Stimulated activated CD8-positive, alpha-beta memory T cell treated with anti-CD3 and anti-CD28 coated beads, Interleukin-4, amount 100 ng/mL, for 48 hours (primary cell): ENCODE measurements at regions not wholly inside any gene's neighbourhood (a gene's known extent, or its start where the extent isn't known, plus 50 kb on each side); places are given as distances from the start of the nearest gene placed in this dataset.
A peak's percentile ranks its signal among the peaks of the same experiment; 100 is the strongest.

ENCODE experiments used
- DNase-seq: peaks from one replicate; pipeline ENCODE4 v3.0.0-alpha.2; 2020

DNA sequence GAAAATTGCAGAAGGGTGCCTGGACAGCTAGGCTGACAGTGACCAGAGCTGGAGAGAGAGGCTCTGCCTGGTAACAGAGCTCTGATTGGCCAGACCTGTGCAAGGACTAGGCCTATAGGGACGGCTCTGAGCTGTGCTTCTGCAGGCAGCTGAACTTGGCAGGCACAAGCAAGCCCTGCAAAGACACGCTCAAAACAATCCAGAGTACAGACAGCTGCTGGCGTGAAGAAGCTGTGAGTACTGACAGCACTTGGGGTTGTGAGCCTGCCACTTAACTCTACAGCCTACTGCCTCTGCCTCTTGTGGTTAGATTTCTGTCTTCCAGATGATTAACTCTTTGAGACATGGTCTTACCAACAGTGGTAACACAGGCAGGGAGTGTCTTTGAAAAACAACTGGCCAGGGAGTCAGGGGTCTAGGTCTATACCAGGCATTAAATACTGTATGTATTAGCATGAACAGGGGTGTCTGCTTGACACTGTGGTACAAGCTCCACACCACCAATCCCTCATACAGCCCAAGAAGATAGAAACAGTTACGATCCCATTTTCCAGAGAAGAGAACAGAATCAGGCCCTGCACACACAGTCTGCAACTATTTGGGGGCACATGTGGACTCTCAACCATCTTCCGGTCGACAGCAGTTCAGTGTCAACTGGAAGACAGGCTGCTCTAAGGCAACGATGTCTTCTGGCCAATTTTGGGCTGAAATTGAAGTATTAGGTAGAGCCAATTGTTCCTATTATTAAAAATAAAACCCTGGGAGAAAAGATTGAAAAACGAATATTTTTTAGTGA lies 568.4 kb downstream of the TNS1 start:
- peak; percentile 31 for DNase-seq

DNA sequence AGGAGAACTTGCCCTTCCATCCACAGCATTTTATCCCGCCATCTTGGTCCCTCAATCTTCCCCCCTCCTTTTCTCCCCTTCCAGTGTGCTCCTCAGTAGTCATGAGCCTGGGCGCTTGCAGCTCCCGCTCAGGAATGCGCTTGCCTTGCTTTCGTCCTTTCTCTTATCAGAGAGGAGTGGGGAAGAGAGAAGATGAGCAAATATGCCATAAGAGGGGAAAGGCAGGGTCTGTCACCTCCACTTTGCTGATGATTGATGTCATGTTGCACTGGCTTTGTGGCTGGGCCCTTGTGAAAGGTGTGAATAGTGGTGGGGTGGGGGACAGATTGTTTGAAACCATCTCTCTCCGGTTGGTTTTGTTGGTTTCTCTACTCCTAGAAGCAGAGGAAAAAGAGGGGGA lies 569.3 kb downstream of the TNS1 start:
- no peak for DNase-seq

DNA sequence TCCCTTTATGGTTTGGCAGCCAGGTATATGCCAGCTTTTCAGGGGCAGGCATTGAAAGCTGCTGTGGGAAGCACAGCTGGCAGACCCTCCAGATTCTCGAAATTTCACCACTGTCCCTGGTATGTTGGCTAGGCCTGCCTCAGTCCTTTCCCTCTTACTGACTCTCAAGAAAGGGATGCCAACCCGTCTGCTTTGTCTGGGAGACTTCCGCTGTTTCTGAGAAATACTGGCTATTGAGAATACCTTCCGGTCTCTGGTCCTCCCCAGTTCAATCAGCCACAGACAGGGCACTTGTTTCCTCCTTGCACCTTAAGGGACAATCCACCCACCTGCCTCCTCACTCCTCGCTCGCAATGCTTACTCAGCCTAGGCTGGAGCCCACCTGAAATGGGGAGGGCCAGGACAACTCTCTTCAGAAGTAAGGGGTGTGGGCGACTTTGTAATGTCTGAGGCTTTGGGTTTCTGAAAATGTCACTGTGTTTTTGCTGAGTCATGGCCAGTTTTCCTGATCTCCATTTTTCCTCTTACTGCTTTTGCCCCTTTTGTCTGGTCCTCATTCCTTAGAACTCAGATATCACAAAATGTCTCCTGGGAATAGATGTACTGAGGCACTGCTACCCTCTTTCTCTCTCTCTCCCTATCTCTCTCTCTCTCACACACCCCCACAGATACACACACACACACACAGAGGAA lies 571.1 kb downstream of the TNS1 start:
- DNase-seq, result no peak

GRCh38 chr2:217430916-217431576 lies 571.2 kb upstream of the TNP1 start:
- no peak for DNase-seq

GRCh38 chr2:217429981-217430500 lies 570.2 kb upstream of the TNP1 start:
- DNase-seq, result no peak

- DNase-seq, result no peak
Measured at GRCh38 chr2:217421834-217422233, 562.0 kb upstream of the TNP1 start.

- DNase-seq, result no peak
Measured at GRCh38 chr2:217420854-217421253, 561.0 kb upstream of the TNP1 start.

DNA sequence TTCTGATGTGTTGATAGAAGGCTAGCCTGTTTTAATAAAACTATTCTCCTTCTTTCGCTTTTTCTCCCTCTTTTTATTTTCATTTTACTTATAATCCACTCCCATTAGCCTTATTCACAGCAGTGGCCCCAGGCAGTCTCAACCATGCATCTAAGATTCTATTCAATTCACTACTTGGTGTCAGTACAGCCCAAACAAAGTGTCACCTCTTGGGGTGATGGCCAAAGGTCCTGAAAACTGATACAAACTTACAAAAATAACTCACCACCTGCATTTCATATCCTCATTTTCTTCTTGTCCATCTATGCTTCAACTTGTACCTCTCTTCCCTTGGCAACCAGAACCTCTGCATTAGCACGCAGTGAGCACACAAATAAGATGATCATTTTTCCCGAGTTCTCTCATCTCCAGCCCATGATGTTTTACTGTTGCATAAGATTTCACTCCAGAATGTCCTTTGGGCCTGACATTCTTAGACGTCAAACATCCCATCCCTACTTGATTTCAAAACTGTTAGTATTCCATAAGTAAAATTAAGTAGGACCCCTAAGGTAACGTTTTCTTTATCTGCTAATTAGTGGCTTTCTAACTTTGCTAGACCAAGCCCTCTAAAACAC lies 559.3 kb upstream of the TNP1 start:
- no peak for DNase-seq

GRCh38 chr2:217418544-217418943 lies 558.7 kb upstream of the TNP1 start:
- DNase-seq, result no peak

- DNase-seq, result no peak
Measured at GRCh38 chr2:217418090-217418489, 558.2 kb upstream of the TNP1 start.

DNA sequence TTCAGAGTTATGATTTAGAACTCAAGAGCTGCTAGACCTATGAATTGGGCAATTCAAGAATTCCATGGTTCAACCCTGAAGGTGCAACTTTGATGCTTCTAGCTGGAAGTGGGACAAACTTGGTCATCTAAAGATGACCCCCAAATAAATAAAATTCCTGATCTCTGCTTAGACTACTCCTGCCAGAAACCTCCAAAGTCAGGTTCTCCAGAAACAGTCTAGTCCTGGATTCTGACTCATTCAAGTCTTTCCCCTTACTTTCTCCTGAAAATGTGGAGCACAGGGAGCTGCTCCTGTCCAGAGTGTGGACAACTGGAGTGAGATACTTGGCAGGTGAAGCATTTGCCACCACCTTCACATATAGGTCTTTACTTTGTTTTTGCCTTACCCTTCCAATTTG lies 557.7 kb upstream of the TNP1 start:
- DNase-seq, result no peak

DNA sequence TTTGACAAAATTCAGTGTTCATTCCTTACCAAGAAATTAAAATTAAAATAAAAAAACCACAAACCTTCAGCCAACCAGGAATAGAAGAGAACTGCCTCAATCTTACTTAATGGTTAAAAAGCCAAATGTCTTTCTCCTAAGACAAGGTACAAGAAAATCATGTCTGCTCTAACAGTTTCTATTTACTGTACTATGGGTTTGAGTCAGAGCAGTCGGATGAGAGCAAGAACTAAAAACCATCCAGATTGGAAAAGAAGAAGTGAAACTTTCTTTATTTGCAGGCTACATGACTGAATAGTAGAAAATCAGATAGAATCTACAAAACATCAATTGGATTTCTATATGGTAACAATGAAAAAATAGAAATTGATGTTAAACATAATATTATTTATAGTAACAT lies 555.5 kb upstream of the TNP1 start:
- no peak for DNase-seq

- no peak for DNase-seq
Measured at GRCh38 chr2:217414429-217414828, 554.6 kb upstream of the TNP1 start.

DNA sequence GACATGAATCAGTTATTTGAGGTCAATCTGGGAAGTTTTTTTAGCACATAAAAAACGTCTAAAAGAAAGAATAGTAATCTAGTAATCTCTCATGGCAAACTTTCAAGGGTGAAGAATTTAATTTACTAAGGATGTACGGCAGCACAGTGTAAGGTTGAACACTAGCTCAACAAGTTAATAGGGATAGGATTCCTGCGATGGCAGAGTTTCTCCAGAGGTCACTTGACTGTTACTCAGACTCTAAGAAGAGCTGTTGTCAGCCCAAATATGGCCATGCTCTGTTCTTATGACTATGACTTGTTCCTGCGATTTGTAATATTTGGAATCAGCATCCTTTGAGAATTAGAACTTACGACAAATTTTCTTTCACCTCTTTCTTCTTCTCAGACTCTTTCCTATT lies 553.3 kb upstream of the TNP1 start:
- DNase-seq, result no peak

DNA sequence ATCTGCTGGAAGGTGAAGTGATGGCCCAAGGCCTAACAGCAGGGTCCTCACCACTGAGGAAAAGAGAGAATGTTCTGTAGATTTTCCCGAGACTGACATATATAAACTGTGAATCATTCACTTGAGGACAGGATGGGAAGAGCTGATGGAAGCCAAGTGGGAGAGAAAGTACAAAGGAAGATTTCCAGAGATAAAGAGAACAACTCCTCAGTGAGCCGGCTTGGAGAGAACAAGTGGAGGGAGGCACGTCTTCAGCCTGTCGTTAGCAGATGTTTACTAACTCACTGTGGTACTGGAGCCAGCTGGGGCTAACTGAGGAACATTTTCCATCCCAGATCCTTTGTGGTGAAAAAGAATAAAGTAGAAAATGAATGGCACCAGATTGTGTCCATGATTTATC lies 552.9 kb upstream of the TNP1 start:
- DNase-seq, result no peak

GRCh38 chr2:217412277-217412676 lies 552.4 kb upstream of the TNP1 start:
- DNase-seq, result no peak

DNA sequence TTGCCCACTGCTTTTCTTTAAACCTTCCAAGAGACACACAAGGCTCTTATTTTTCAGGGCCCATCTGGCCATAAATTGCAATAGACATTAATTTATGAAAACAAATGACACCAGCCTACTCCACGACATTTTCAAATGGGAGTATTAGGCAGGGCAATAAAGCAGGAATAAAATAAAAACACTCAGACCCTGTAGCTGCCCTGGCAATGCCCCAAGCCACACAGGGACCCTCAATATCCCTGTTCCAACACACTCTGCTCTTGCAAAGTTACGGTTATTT lies 550.8 kb upstream of the TNP1 start:
- DNase-seq, result no peak

GRCh38 chr2:217409949-217410680 lies 550.3 kb upstream of the TNP1 start:
- DNase-seq, result no peak

DNA sequence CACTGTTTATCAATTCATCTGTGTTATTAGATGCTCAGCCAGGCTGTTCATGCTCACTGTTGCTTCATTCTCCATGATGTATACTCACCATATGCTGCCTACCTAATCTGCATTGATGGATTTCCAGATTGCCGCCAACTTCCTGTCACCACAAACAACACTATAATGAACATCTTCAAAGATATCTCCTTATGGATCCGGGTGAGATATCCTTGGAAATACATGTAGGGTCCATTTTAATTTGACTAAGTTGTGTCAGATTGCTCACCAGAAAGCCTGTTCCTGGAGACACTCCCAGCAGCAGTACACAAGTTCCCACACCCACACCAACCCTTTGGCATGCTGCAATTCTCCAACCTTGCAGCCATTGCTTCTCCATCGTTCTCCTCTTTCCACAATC lies 547.5 kb upstream of the TNP1 start:
- no peak for DNase-seq

DNA sequence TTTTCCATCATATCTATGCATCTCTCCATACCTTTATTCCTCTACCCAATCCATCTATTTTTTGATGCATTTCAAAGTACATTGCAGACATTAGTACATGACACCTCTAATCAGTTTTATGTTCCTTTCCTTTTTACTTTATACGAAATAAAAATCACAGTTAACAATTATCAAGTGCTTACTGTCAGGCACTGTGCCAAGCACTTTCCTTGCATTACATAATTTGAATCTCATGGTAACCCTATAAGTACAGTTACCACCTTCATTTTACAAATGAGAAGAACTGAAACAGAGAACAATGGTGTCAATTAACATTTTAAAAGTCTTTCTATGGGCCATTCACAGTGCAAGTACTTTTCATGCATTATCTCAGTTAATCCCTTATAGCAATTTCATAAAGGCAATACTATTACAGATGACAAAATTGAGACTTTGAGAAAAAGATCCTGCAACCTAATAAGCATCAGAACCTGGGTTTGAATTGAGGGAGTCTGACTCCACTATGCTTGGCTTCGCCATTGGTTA lies 544.4 kb upstream of the TNP1 start:
- no peak for DNase-seq

GRCh38 chr2:217402761-217403383 lies 543.0 kb upstream of the TNP1 start:
- DNase-seq, result no peak

DNA sequence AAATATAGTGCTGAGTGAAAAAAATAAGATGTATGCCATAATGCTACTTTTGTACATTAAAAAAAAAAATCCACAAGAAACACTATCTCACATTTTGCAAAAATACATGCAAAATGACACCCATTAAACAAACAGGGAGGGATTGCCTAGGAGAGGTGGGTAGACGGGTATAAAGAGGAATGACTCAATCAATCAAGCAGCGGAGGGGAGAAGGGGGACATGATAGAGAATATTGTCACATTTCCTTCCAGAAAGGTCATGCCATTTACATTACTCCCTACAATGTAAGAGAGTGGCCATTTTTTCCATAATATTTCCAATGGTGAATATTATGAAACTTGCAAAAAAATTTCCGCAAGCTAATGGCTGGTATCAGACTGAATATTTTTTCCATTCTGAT lies 542.3 kb upstream of the TNP1 start:
- DNase-seq, result no peak
